Neural crest cell (in vitro differentiated cells): ENCODE measurements at regions not wholly inside any gene's neighbourhood (a gene's known extent, or its start where the extent isn't known, plus 50 kb on each side); places are given as distances from the start of the nearest gene placed in this dataset.

ENCODE experiments used
- DNase-seq: peaks from one replicate; pipeline ENCODE4 v3.0.0; 2021; ENCODE audit warnings: low read depth, mixed read lengths, low spot score
- H3K27ac Mint-ChIP-seq: one replicate; pipeline ENCODE4 v1.8.0; 2021; ENCODE audit warnings: mild to moderate bottlenecking, mixed read lengths; ENCODE audit not compliant: unreplicated experiment
- H3K27me3 Mint-ChIP-seq: 2 replicates; pipeline ENCODE4 v1.8.0; 2021; ENCODE audit warnings: low read depth, mild to moderate bottlenecking, mixed read lengths
- H3K36me3 Mint-ChIP-seq: 2 replicates; pipeline ENCODE4 v1.8.0; 2021; ENCODE audit warnings: low read depth, mild to moderate bottlenecking, mixed read lengths
- H3K4me1 Mint-ChIP-seq: 2 replicates; pipeline ENCODE4 v1.8.0; 2021; ENCODE audit warnings: mixed read lengths
- H3K4me3 Mint-ChIP-seq: one replicate; pipeline ENCODE4 v1.8.0; 2021; ENCODE audit warnings: mild to moderate bottlenecking, mixed read lengths
- H3K9me3 Mint-ChIP-seq: 2 replicates; pipeline ENCODE4 v1.8.0; 2021; ENCODE audit warnings: mixed read lengths
- CTCF ChIP-seq: fragments of 200-600 bp; sonication (generic); conservative IDR thresholded peaks from 2 replicates; pipeline ENCODE4 v1.5.0; 2021; ENCODE audit warnings: antibody characterized with exemption, mild to moderate bottlenecking

GRCh38 chr6:169927711-169928110, 176.3 kb downstream of the ERMARD start:
- no peak overlapping the region for H3K27ac Mint-ChIP-seq
- no peak for TF ChIP-seq CTCF
- H3K4me1 Mint-ChIP-seq: peaks cover 7% of the 10 kb centered on the region
- H3K36me3 Mint-ChIP-seq: peaks cover 7% of the 10 kb centered on the region
- DNase-seq: no peak
- peaks cover 3% of the 10 kb centered on the region for H3K27me3 Mint-ChIP-seq
- no peak overlapping the region for H3K4me3 Mint-ChIP-seq
- peaks cover 14% of the 10 kb centered on the region for H3K9me3 Mint-ChIP-seq

- Mint-ChIP-seq H3K27me3 (peaks cover 3% of the 10 kb centered on the region), H3K4me1 (peaks cover 7% of the 10 kb centered on the region), H3K9me3 (peaks cover 14% of the 10 kb centered on the region), H3K27ac (no peak overlapping the region), H3K4me3 (no peak overlapping the region), H3K36me3 (peaks cover 7% of the 10 kb centered on the region)
- DNase-seq: no peak
- TF ChIP-seq CTCF: no peak
Measured at GRCh38 chr6:169926617-169927417, 175.4 kb downstream of the ERMARD start.

- peaks cover 5% of the 10 kb centered on the region for H3K36me3 Mint-ChIP-seq
- peaks cover 3% of the 10 kb centered on the region for H3K27me3 Mint-ChIP-seq
- peaks cover 9% of the 10 kb centered on the region for H3K9me3 Mint-ChIP-seq
- H3K4me1 Mint-ChIP-seq: peaks cover 6% of the 10 kb centered on the region
- H3K27ac Mint-ChIP-seq: no peak overlapping the region
- no peak for DNase-seq
- no peak for TF ChIP-seq CTCF
- no peak overlapping the region for H3K4me3 Mint-ChIP-seq
Measured at GRCh38 chr6:169923468-169924464, 172.3 kb downstream of the ERMARD start.

- H3K36me3 Mint-ChIP-seq: peaks cover 3% of the 10 kb centered on the region
- H3K27me3 Mint-ChIP-seq: peaks cover 3% of the 10 kb centered on the region
- peaks cover 10% of the 10 kb centered on the region for H3K9me3 Mint-ChIP-seq
- peak overlapping the region; percentile 20 for H3K27ac Mint-ChIP-seq
- no peak for DNase-seq
- TF ChIP-seq CTCF: no peak
- H3K4me1 Mint-ChIP-seq: peaks cover 6% of the 10 kb centered on the region
- no peak overlapping the region for H3K4me3 Mint-ChIP-seq
Measured at GRCh38 chr6:169921853-169922824, 170.7 kb downstream of the ERMARD start.

- no peak for TF ChIP-seq CTCF
- Mint-ChIP-seq H3K4me1 (peaks cover 6% of the 10 kb centered on the region), H3K27ac (no peak overlapping the region), H3K27me3 (peaks cover 3% of the 10 kb centered on the region), H3K4me3 (no peak overlapping the region), H3K9me3 (peaks cover 10% of the 10 kb centered on the region), H3K36me3 (peaks cover 3% of the 10 kb centered on the region)
- DNase-seq: no peak
Measured at GRCh38 chr6:169921217-169921616, 169.8 kb downstream of the ERMARD start.
